ENCODE measurements at regions not wholly inside any gene's neighbourhood (a gene's known extent, or its start where the extent isn't known, plus 50 kb on each side); places are given as distances from the start of the nearest gene placed in this dataset.
"Not testable (repeated sequence)": the region's sequence is repeated elsewhere in the genome, so short reads cannot be mapped to it uniquely, and the experiment has no call there.

DNA sequence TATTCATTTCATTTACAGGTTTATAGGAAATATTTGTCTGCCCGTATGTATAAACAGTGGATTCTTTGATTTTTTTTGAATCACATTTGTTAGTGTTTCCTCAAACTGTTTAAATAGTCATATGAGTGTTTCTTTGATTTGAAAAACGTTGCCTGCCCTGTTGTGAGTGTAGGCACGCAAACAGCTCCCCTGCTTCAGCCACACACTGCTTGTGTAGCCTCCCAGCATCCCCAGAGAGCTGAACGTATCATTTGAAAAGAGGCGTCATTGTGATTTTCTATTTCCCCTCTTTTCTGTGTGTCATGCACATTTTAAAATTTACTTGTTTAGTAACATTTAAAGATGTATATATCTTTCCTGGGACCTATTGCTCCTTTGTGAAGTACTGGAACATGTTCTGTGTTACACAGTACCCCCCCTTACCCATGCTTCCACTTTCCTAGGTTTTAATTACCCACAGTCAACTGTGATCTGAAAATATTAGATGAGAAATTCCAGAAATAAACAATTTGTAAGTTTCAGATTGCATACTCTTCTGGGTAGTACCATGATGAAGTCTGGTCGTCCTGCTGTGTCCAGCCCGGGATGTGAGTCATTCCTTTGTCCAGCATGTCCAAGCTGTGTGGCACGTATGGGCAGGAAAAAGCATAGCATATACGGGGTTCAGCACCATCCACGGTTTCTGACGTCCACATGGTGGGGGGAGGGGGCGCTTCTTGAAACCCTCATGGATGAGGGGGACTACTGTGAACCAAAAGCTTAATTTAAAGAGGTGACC is 78.7 kb downstream of the NPIPB11 start:
- DNase-seq: not testable (repeated sequence)

- DNase-seq: not testable (repeated sequence)
Measured at GRCh38 chr16:29326164-29327125, 80.1 kb downstream of the NPIPB11 start.

- not testable (repeated sequence) for DNase-seq
Measured at GRCh38 chr16:29323725-29324124, 82.8 kb downstream of the NPIPB11 start.

- no peak for DNase-seq
Measured at GRCh38 chr16:29321585-29321984, 84.9 kb downstream of the NPIPB11 start.

DNA sequence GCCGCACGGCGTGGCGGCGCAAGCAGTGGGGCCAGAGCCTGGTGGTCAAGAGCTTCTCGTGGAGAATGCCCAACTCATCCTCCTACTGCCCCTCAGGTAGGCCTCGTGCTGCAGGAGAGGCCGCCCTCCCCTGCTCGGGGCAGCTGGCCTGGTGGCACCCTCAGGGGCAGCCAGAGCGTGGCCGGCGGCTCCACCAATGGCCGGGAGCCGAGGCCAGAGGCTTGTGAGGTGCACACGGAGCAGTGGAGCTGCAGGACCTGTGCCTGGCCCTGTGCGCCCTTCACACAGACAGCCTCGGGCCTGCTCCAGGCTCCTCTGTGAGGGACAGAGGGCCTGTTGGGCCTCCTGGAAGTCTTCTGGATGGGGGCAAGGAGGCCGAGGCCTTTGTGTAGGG is 85.5 kb downstream of the NPIPB11 start:
- no peak for DNase-seq

DNA sequence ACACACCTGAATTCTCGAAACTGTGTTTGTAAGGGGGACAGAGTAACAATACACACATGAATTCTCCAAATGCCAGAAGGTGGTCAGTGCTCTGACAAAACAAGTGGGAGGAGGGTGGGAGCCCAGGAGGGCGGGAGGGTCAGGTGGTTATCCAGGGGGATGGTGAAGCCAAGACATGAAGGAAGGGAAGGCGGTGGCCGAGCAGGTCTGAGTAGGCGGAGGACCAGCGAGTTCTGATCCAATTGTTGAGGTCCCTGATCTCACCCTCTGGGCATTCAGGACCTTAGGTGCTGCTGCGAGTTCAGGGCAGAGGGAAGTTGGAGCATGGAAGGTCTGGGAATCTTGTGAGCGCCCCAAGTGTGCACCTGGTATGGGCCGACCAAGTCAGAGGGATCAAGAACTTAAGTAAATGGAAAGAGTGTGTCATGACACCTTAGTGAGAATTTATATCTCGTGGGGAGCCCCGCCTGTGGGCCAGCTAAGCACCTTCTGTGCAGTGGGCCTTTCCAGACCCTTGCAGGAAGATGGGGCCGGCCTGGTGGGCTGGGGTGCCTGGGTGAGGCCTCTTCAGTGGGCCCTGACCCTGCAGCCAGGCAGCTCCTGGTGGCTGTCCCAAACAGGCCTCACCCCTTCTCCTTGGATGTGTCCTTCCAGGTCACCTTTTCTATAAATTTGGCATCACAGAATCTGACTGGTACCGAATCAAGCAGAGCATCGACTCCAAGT is 86.1 kb downstream of the NPIPB11 start:
- DNase-seq: no peak

- no peak for DNase-seq
Measured at GRCh38 chr16:29319726-29320125, 86.8 kb downstream of the NPIPB11 start.

DNA sequence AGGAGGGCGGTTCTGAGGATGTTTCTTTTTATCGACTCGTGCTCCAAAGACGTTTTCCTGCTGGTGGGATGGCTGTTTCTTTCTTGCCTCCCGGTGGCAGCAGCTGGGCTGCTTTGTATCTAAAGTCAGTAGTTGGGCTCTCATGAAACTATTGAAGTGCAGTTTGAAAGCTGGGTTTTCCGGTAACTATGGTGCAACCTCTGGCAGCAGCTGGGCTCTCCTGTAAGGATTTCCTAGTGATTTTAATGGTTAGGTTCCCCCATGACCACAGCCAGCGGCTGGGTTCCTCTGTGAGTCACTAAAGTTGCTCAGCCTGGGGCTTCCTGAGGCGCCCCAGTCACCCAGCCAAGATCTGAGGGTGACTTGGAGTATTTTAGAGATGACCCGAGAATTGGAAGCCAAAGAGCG is 87.9 kb downstream of the NPIPB11 start:
- not testable (repeated sequence) for DNase-seq

- no peak for DNase-seq
Measured at GRCh38 chr16:29318037-29318436, 88.5 kb downstream of the NPIPB11 start.

DNA sequence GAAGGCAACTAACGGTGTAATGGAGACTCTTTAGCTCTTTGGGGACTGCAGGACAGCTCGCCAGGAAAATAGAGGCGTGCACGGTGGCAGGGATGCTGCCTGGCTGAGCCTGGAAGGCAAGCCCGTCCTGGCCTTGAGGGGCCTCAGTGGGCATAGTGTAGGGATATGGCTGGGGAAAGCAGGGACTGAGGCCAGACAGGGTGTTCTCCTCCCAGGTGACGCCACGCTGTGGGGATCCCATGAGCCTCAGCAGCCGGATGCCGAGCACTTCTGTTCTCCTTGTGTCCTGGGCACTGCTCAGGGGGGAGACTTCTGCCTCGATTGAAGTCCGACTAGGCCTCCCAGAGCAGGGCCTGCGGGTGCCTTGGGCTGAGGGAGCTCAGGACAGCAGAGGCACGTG is 89.2 kb downstream of the NPIPB11 start:
- DNase-seq: no peak

- DNase-seq: no peak
Measured at GRCh38 chr16:29316761-29317183, 89.7 kb downstream of the NPIPB11 start.

DNA sequence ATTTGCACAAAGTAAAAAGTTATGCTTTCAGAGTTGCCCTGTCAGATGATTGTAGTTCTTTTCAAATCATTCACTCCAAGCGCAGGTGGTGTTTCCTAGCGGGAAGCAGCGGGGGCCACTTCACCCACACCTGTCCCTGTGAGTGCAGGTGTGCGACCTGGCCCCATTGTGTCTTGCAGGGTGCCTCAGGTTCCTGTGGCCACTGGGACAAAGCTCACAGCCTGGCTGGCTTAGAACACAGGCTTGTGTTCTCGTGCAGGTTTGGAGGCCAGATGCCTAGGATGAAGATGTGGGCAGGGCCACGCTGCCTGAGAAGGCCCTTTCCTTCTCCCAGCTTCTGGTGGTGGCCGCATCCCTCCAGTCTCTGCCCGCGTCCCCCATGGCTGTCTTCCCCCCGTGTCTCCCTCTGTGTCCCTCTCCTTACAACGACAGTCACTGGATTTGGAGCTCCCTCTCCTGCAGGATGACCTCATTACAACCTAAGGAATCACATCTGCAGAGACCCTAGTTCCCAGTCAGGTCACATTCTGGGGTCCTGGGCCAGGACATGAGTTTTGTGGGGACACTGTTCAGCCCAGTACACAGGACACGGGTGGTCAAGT is 90.5 kb downstream of the NPIPB11 start:
- no peak for DNase-seq

DNA sequence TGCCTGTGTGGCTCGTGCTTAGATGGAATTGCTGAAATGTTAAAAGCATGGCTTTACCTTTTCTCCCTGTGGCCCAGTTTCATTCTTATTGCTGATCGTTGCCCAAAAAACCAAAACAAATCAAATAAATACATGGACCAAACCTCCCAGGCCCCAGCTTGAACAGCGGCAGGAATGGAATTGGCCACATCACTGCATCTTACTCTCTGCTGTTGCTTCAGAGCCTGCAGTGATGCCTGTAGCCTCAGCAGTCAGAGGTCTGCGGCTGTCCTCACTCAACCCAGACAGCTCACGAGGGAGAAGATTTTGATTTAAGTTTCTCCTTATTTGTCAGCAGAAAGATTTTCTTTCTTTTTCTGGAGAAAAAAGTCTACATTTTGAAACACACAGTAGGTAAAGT is 91.5 kb downstream of the NPIPB11 start:
- DNase-seq: no peak

DNA sequence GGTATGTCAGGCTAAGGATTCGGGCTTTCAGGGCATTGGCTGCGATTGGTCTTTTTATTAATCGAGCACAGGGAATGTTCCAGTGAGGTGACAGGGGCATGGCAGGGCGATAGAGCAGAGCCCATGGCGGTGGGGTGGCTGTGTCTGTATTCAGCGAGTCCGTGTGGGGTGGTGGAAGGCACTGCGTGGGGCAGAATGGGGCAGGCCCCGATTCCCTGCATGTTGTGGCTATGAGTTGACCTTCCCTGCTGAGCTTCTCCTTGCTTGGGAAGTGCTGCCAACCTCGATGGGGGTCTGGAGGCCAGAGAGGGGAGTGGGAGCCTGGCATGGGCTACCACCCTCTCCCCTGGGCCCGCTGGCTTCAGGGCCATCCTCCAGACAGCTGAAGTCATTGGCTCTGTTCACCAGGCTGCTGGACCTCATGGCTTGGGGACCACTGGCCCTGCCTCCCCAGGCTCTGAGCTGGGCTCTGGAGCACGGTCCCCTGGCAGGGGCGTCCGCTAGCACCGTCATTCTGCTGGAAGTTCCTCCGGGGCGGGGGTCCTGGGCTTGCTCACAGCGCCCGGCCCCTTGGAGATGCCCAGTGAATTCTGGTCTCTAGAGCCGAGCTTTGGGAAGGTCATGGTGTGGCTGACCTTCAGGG is 92.1 kb downstream of the NPIPB11 start:
- DNase-seq: no peak

DNA sequence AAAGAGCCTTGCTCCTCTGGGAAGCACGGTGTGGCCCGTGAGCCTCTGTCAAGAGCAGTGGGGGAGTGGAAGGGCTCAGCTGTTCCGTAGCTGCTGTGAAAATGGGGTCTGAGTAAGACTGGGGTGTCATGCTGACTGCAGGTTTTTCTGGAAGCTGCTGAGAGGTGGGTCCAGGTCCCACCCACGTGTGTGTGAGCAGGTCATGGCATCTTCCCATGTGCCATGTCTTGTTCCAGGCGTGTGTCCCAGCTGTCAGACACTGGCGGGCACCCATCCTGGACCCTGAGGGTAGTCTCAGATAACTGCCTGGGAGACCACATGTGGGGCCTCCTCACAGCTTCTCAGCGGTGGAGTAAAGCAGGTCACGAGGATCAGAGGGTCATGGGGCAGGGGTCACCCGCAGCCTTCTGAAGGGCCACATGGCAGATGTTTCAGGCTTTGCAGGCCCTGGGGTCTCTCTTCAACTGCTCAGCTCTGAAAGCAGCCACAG is 92.9 kb downstream of the NPIPB11 start:
- DNase-seq: no peak

GRCh38 chr16:29312835-29313558 is 93.5 kb downstream of the NPIPB11 start:
- no peak for DNase-seq

DNA sequence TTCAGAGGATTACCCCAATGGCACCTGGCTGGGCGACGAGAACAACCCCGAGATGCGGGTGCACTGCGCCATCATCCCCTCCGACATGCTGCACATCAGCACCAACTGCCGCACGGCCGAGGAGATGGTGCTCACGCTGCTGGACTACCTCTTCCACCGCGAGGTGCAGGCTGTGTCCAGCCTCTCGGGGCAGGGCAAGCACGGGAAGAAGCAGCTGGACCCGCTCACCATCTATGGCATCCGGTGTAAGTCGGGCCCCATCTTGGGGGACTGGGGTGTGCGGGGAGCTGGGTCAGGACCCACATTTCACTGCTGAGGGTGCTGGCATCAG is 94.2 kb downstream of the NPIPB11 start:
- not testable (repeated sequence) for DNase-seq

DNA sequence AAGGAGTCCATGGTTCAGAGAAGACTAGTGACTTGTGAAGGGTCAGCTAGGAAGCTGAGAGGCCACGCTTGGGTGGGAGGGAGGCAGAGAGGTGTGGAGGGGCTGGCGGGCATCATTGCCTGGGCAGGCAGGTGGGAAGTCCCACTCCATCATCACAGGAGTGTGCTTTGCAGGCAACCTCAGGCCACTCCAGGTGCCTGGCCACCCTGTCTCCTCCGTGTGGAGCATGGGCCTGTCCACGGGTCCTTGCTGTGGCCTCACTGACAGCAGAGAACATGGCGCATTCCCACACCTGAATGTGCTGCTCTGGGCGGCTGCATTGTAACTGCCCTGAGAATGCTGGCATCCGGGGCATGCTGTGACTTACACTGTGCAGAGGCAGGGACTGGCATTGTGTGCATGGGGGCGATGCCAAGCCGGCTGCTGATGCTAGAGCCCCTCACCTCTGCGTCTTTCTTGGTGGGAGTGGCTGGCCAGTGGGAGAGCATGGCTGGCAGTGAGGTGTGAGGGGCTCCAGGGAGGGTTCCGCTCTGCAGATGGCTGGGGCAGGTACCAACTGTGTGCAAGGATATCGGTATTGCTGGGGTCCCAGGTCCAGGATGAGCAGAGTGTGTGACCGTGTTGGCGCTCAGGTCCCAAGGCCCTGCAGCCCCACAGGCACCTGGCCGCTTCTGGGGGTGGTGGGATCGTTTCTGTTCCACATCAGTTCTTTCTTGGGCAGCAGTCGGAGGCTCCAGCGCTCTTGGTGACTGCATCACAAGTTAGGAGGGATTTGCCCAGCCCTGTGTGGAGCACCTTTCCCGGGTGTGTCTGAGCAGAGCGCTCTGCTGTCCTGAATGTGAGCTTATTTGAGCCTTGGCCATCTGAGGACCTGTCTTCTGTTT is 94.8 kb downstream of the NPIPB11 start:
- DNase-seq: no peak

- DNase-seq: no peak
Measured at GRCh38 chr16:29310852-29311314, 95.6 kb downstream of the NPIPB11 start.

GRCh38 chr16:29310243-29310642 is 96.3 kb downstream of the NPIPB11 start:
- DNase-seq: not testable (repeated sequence)
